Breast epithelium (tissue), 4 donors: ENCODE measurements at regions not wholly inside any gene's neighbourhood (a gene's known extent, or its start where the extent isn't known, plus 50 kb on each side); places are given as distances from the start of the nearest gene placed in this dataset.

Experiments used
- DNase-seq, 2 donors: peaks; one replicate each; pipeline ENCODE4 v3.0.0-alpha.2; 2019; ENCODE audit warnings: low spot score in 2 of 2
- H3K27ac ChIP-seq, 2 donors: fragments of 200-600 bp; sonication (generic) in 1 of 2; one replicate each; pipeline ENCODE4 v1.5.1; 2016 to 2019; ENCODE audit warnings: mild to moderate bottlenecking in 1 of 2
- H3K27me3 ChIP-seq, 2 donors: fragments of 200-600 bp; sonication (generic) in 1 of 2; one replicate each; pipeline versions ENCODE4 v1.5.1 to v1.6.0; 2017 to 2019; ENCODE audit warnings: control low read depth in 1 of 2, mild to moderate bottlenecking in 1 of 2
- H3K36me3 ChIP-seq: fragments of 200-600 bp; one replicate; pipeline ENCODE4 v1.5.1; 2019
- H3K4me1 ChIP-seq, 2 donors: fragments of 200-600 bp; sonication (generic); one replicate each; pipeline ENCODE4 v1.5.1; 2016 to 2019; ENCODE audit warnings: control low read depth in 1 of 2
- H3K4me3 ChIP-seq, 3 donors: fragments of 200-600 bp; sonication (generic); 1 replicate in 2 of 3; 2 replicates in 1 of 3; pipeline ENCODE4 v1.5.1; 2016 to 2019; ENCODE audit warnings: mild to moderate bottlenecking in 3 of 3, moderate library complexity in 2 of 3
- H3K9me3 ChIP-seq, 2 donors: fragments of 200-600 bp; sonication (generic) in 1 of 2; one replicate each; pipeline ENCODE4 v1.5.1; 2016 to 2019; ENCODE audit warnings: control low read depth in 1 of 2
- POLR2A ChIP-seq: fragments of 450-650 bp; IDR thresholded peaks from one replicate; pipeline ENCODE4 v1.6.1; 2016; ENCODE audit warnings: antibody characterized with exemption, mild to moderate bottlenecking, moderate library complexity
- POLR2AphosphoS5 ChIP-seq, 3 donors: sonication (generic); formaldehyde crosslinking; IDR thresholded peaks; one replicate each; pipeline ENCODE4 v1.6.1; 2017; ENCODE audit warnings: antibody characterized with exemption in 3 of 3
- intact Hi-C: fragments of 100-400 bp; cut with DNase I; formaldehyde crosslinking; loops from one replicate; pipeline ENCODE4 v1.15.1; 2023; ENCODE audit warnings: low total_unique reads
- TF ChIP-seq, protein P1 (sequence below), 3 donors: fragments of 450-650 bp; IDR thresholded peaks; one replicate each; pipeline ENCODE4 v1.5.1; 2016 to 2017; ENCODE audit warnings: antibody characterized with exemption in 3 of 3, mild to moderate bottlenecking in 3 of 3, moderate library complexity in 3 of 3

DNA sequence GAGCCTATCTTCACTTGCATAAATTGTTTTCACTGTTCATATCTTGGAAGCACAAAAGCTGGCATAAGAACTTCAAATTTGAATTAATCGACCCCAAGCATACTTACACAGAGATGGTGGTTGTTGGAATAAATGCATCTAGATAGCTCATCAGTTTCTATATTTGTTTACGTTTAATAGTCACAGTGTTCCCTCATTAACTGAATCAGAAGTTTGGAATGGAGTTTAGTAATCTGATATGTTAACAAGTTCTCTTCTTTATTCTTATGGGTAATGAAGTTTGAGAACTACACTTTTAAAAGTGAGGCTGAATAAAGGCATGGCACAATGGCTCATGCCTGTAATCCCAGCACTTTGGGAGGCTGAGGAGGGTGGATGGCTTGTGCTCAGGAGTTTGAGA, 886.7 kb upstream of the PCDH20 start:
- DNase-seq: no peak
- Histone ChIP-seq H3K9me3 (no peaks in the 10 kb centered on the region), H3K27ac (no peak overlapping the region), H3K4me1 (no peaks in the 10 kb centered on the region), H3K36me3 (no peaks in the 10 kb centered on the region), H3K4me3 (no peak overlapping the region), H3K27me3 (no peaks in the 10 kb centered on the region)
- intact Hi-C loops: no loop called here
- TF ChIP-seq POLR2A (no peak), POLR2AphosphoS5 (IDR thresholded peaks at IDR 0.05) (no peak)
- TF ChIP-seq, protein P1, sequence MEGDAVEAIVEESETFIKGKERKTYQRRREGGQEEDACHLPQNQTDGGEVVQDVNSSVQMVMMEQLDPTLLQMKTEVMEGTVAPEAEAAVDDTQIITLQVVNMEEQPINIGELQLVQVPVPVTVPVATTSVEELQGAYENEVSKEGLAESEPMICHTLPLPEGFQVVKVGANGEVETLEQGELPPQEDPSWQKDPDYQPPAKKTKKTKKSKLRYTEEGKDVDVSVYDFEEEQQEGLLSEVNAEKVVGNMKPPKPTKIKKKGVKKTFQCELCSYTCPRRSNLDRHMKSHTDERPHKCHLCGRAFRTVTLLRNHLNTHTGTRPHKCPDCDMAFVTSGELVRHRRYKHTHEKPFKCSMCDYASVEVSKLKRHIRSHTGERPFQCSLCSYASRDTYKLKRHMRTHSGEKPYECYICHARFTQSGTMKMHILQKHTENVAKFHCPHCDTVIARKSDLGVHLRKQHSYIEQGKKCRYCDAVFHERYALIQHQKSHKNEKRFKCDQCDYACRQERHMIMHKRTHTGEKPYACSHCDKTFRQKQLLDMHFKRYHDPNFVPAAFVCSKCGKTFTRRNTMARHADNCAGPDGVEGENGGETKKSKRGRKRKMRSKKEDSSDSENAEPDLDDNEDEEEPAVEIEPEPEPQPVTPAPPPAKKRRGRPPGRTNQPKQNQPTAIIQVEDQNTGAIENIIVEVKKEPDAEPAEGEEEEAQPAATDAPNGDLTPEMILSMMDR (IDR thresholded peaks at IDR 0.05): no peak

DNA sequence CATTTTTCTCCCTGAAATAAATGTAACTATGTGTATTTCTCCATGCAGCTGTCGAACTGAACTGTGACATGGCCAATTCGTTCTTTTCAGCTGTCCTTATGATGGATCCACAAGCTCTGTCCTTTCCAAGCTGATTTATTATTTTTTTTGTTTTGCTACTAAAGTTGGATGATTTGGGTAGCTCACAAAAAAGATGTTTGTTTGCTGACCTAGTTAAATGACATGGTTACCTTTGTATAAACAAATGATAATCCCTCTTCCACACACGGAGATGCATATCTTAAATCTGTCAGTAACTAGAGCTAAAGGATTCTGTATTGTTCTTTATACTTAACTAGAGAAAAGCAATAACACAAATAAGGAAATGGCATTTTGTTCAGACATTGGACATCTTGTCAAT, 884.3 kb upstream of the PCDH20 start:
- DNase-seq: no peak
- Histone ChIP-seq H3K4me1 (no peaks in the 10 kb centered on the region), H3K4me3 (no peak overlapping the region), H3K27me3 (no peaks in the 10 kb centered on the region), H3K9me3 (no peaks in the 10 kb centered on the region), H3K36me3 (no peaks in the 10 kb centered on the region), H3K27ac (no peak overlapping the region)
- TF ChIP-seq POLR2AphosphoS5 (IDR thresholded peaks at IDR 0.05) (no peak), POLR2A (no peak)
- TF ChIP-seq, protein P1 (IDR thresholded peaks at IDR 0.05): no peak
- intact Hi-C loops: no loop called here

DNA sequence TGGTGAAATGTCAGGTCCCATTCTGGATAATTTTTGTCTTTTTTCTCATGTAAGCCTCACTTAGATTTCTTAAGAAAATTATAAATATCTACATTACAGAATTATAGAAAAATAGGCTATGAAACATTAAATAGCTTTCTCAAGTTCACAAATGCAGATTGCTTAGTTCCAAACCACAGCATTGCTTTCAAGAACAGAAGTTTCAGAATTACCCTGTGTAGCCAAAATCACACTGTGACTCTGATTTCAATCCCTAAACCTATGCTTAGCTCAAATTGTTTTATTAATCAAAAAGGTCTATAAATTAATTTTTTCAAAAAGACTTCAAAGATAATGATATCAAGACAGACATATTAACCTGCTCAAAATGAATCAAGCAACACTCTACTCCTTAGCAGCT, 881.2 kb upstream of the PCDH20 start:
- H3K36me3 ChIP-seq: no peaks in the 10 kb centered on the region
- intact Hi-C loops: no loop called here
- H3K27me3 ChIP-seq: no peaks in the 10 kb centered on the region
- H3K9me3 ChIP-seq: no peaks in the 10 kb centered on the region
- TF ChIP-seq, protein P1 (IDR thresholded peaks at IDR 0.05): no peak
- TF ChIP-seq POLR2AphosphoS5 (IDR thresholded peaks at IDR 0.05): no peak
- no peak for TF ChIP-seq POLR2A
- H3K27ac ChIP-seq: no peak overlapping the region
- no peak overlapping the region for H3K4me3 ChIP-seq
- no peak for DNase-seq
- no peaks in the 10 kb centered on the region for H3K4me1 ChIP-seq

DNA sequence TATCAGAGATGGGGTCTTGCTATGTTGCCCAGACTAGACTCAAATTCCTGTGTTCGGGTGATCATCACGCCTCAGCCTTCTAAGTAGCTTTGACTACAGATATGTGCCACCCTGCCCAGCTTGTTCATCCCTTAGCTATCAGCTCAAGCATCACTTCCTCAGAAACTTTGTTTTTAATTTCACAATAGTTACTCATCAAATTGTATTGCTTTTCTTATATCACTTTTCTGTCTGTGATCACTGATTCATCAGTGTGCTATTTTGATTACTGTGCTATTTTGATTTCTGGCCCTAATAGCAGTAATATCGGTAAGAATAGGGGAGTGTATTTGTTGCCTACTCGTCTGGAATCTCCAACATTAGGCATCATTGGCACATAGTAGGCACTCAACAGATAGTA, 878.6 kb upstream of the PCDH20 start:
- TF ChIP-seq, protein P1 (IDR thresholded peaks at IDR 0.05): no peak
- no peak for TF ChIP-seq POLR2AphosphoS5 (IDR thresholded peaks at IDR 0.05)
- TF ChIP-seq POLR2A: no peak
- no peak overlapping the region for H3K27ac ChIP-seq
- H3K4me3 ChIP-seq: no peak overlapping the region
- H3K9me3 ChIP-seq: no peaks in the 10 kb centered on the region
- no peak for DNase-seq
- H3K4me1 ChIP-seq: no peaks in the 10 kb centered on the region
- intact Hi-C loops: no loop called here
- no peaks in the 10 kb centered on the region for H3K36me3 ChIP-seq
- no peaks in the 10 kb centered on the region for H3K27me3 ChIP-seq

DNA sequence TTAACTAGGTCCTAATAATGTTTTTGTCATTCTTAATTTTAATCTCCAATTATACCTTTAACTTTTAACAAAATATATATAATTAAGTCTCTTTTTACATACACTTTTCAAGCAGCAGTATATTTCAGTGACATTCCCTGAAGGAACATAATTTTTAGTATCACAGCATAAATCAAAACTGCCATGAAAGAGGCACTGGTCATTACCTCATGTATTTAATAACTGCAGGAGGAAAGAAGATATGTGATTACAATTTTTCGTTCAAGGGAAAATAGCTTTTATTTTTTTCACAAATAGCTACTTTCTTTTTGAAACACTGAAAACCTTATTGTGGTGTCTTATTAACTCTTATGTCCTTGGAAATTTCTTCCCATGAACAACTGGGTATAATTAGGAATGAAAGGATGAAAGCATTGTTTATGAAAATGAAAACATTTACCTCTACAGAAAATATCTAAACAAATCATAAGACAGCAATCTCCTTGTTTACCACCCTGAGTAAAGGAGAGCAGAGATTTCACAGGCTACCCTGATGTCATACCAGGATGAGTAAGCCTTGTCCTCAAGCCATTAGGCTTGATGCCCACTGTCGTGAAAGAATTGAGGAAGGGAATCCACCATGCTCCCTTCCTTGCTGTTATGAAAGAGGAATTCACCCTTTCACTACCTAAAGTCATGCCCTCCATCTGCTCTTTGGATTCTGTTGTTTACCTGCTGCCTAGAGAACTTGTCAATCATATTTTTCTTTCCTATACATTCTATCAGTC, 877.2 kb upstream of the PCDH20 start:
- Histone ChIP-seq H3K27ac (no peak overlapping the region), H3K27me3 (no peaks in the 10 kb centered on the region)
- intact Hi-C loops: no loop called here

More for the DNA sequence above, 877.2 kb upstream of the PCDH20 start:
- no peaks in the 10 kb centered on the region for H3K36me3 ChIP-seq
- no peak for DNase-seq
- no peak for TF ChIP-seq POLR2AphosphoS5 (IDR thresholded peaks at IDR 0.05)
- no peak for TF ChIP-seq POLR2A
- TF ChIP-seq, protein P1 (IDR thresholded peaks at IDR 0.05): no peak
- no peaks in the 10 kb centered on the region for H3K9me3 ChIP-seq
- H3K4me1 ChIP-seq: no peaks in the 10 kb centered on the region
- H3K4me3 ChIP-seq: no peak overlapping the region
